A673 (cell line): ENCODE measurements at regions not wholly inside any gene's neighbourhood (a gene's known extent, or its start where the extent isn't known, plus 50 kb on each side); places are given as distances from the start of the nearest gene placed in this dataset.

ENCODE experiments used
- CTCF ChIP-seq: fragments of 300-800, 200-600 bp; sonication (generic); conservative IDR thresholded peaks from 2 replicates; pipeline ENCODE4 v1.5.1; 2017; ENCODE audit warnings: low read depth, mild to moderate bottlenecking, antibody characterized with exemption, low read length, moderate library complexity, mixed read lengths
- EZH2 ChIP-seq: fragments of 200-600 bp; sonication (generic); IDR thresholded peaks from 2 replicates; pipeline ENCODE4 v1.6.1; 2017; ENCODE audit warnings: borderline replicate concordance, low read depth, mild to moderate bottlenecking, mixed read lengths, antibody characterized with exemption, low read length; ENCODE audit not compliant: poor library complexity, severe bottlenecking

DNA sequence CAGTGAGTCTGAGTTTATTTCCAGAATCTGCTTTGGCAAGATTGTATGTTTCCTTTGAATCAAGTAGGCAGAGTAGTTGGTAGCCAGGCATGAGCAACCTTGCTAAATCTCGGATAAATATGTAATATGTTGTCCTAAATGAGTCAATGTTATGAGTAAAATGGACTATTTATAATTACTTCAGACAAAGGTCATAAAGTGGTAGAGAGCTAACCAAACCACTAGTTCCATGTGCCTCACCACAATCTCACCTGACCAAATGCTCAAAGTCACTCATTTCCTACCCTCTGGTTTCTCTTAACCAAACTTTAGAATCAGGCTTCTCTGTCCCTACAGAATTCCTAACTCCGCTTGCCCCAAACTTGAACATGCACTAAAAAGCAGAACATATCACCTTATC is 261.2 kb upstream of the FSIP2 start:
- TF ChIP-seq EZH2 (no peak), CTCF (no peak)
